Chondrocyte (in vitro differentiated cells): ENCODE measurements at regions not wholly inside any gene's neighbourhood (a gene's known extent, or its start where the extent isn't known, plus 50 kb on each side); places are given as distances from the start of the nearest gene placed in this dataset.
A peak's percentile ranks its signal among the peaks of the same experiment; 100 is the strongest.
"Not testable (repeated sequence)": the region's sequence is repeated elsewhere in the genome, so short reads cannot be mapped to it uniquely, and the experiment has no call there.

ENCODE experiments used
- DNase-seq: peaks from one replicate; pipeline ENCODE4 v3.0.0; 2021; ENCODE audit warnings: mixed read lengths, low spot score
- H3K27ac Mint-ChIP-seq: one replicate; pipeline ENCODE4 v1.8.0; 2021; ENCODE audit warnings: mild to moderate bottlenecking, moderate library complexity, mixed read lengths; ENCODE audit not compliant: unreplicated experiment
- H3K27me3 Mint-ChIP-seq: 2 replicates; pipeline ENCODE4 v1.8.0; 2021; ENCODE audit warnings: low read depth, mixed read lengths
- H3K36me3 Mint-ChIP-seq: 2 replicates; pipeline ENCODE4 v1.8.0; 2021; ENCODE audit warnings: low read depth, mixed read lengths
- H3K4me1 Mint-ChIP-seq: 2 replicates; pipeline ENCODE4 v1.8.0; 2021; ENCODE audit warnings: low read depth, mild to moderate bottlenecking, mixed read lengths
- H3K4me3 Mint-ChIP-seq: one replicate; pipeline ENCODE4 v1.8.0; 2021; ENCODE audit warnings: mild to moderate bottlenecking, moderate library complexity, mixed read lengths; ENCODE audit not compliant: unreplicated experiment
- H3K9me3 Mint-ChIP-seq: 2 replicates; pipeline ENCODE4 v1.8.0; 2021; ENCODE audit warnings: low read depth, mixed read lengths
- CTCF ChIP-seq: fragments of 200-600 bp; sonication (generic); IDR thresholded peaks from 2 replicates; pipeline ENCODE4 v1.5.0; 2021; ENCODE audit warnings: antibody characterized with exemption, mild to moderate bottlenecking, moderate library complexity

- not testable (repeated sequence) for H3K9me3 Mint-ChIP-seq, DNase-seq, H3K4me3 Mint-ChIP-seq, H3K36me3 Mint-ChIP-seq, H3K27ac Mint-ChIP-seq, H3K4me1 Mint-ChIP-seq, H3K27me3 Mint-ChIP-seq
Measured at GRCh38 chr1:817658-818617, 105.8 kb upstream of the SAMD11 start.

DNA sequence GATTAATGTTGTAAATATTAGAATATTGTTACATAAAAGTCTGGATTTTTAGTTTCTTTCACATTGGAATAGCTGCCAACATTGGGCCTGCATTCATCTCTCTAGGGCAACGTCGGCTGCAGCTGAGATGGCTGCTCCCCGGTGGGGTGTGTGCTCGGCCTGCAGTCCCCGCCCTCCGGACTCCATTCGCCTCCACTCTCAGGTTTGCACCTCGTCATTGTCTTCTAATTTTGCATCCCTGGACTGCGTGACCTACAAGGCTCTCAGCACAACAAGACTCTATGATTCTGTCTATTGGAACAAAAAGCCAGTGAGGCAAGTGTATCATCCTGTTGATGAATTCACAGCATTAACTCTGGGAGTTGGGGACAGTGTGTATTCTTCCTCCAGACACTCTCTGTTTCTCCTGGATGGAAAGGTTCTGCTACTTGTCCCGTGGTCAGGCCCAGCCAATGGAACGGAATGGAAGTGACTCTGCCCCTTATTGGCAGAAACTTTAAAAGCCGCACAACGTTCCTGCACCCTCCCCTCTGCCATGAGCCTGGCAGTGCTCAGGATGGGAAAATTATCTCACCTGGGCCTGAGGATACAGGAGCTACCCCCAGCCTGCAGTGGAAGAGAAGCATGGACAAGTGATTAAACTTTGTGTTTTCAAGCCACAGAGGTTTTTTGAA, 105.0 kb upstream of the SAMD11 start:
- H3K36me3 Mint-ChIP-seq, result no peaks in the 10 kb centered on the region
- H3K27ac Mint-ChIP-seq, result no peak overlapping the region
- no peak for TF ChIP-seq CTCF
- H3K9me3 Mint-ChIP-seq, result no peaks in the 10 kb centered on the region
- H3K4me1 Mint-ChIP-seq, result no peaks in the 10 kb centered on the region
- H3K4me3 Mint-ChIP-seq, result no peak overlapping the region
- H3K27me3 Mint-ChIP-seq, result no peaks in the 10 kb centered on the region
- peak; percentile 62 for DNase-seq

GRCh38 chr1:820962-821361, 102.8 kb upstream of the SAMD11 start:
- Mint-ChIP-seq H3K4me3 (no peak overlapping the region), H3K27ac (no peak overlapping the region), H3K9me3 (no peaks in the 10 kb centered on the region), H3K27me3 (no peaks in the 10 kb centered on the region), H3K36me3 (no peaks in the 10 kb centered on the region), H3K4me1 (peaks cover 13% of the 10 kb centered on the region)
- peak; percentile 64 for DNase-seq
- no peak for TF ChIP-seq CTCF

DNA sequence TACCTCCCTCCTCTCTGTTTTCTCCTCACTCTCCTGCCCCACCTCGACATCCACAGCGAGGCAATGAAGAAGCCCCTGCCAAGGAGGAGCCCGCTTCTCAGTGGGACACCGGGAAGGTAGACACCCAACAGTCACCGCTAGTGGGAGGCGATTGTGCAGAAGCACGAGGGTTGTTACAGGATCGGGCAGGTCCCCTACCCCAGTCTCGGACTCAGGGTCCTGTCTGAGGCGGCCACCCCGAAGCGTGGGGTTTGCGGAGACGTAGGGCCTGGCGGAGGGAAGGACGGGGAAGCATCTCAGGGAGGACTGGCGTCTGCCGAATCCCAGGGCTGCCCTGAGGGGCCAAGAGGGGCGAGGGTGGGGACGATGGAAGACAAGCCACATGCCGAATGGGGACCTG, 96.9 kb upstream of the SAMD11 start:
- H3K27ac Mint-ChIP-seq, result peak overlapping the region; percentile 97
- not testable (repeated sequence) for H3K36me3 Mint-ChIP-seq, H3K9me3 Mint-ChIP-seq, H3K27me3 Mint-ChIP-seq, DNase-seq
- peak; percentile 3 for TF ChIP-seq CTCF
- peaks cover 29% of the 10 kb centered on the region for H3K4me1 Mint-ChIP-seq
- H3K4me3 Mint-ChIP-seq, result peak overlapping the region; percentile 98

- H3K36me3 Mint-ChIP-seq, H3K9me3 Mint-ChIP-seq, DNase-seq, H3K27me3 Mint-ChIP-seq: not testable (repeated sequence)
- H3K4me1 Mint-ChIP-seq, result peaks cover 29% of the 10 kb centered on the region
- H3K4me3 Mint-ChIP-seq, result peak overlapping the region; percentile 98
- H3K27ac Mint-ChIP-seq, result peak overlapping the region; percentile 97
Measured at GRCh38 chr1:827211-828063, 96.3 kb upstream of the SAMD11 start.

- not testable (repeated sequence) for H3K9me3 Mint-ChIP-seq, H3K27ac Mint-ChIP-seq, H3K27me3 Mint-ChIP-seq, H3K4me3 Mint-ChIP-seq, DNase-seq, H3K36me3 Mint-ChIP-seq
- H3K4me1 Mint-ChIP-seq, result peaks cover 29% of the 10 kb centered on the region
Measured at GRCh38 chr1:829324-829723, 94.4 kb upstream of the SAMD11 start.

GRCh38 chr1:829932-830331, 93.8 kb upstream of the SAMD11 start:
- not testable (repeated sequence) for H3K27me3 Mint-ChIP-seq

GRCh38 chr1:830750-831149, 93.0 kb upstream of the SAMD11 start:
- not testable (repeated sequence) for DNase-seq, H3K27ac Mint-ChIP-seq, H3K27me3 Mint-ChIP-seq, H3K9me3 Mint-ChIP-seq, H3K4me3 Mint-ChIP-seq, H3K36me3 Mint-ChIP-seq
- peaks cover 18% of the 10 kb centered on the region for H3K4me1 Mint-ChIP-seq

More at GRCh38 chr1:829932-830331, 93.8 kb upstream of the SAMD11 start:
- not testable (repeated sequence) for H3K4me3 Mint-ChIP-seq, DNase-seq, H3K9me3 Mint-ChIP-seq, H3K36me3 Mint-ChIP-seq, H3K27ac Mint-ChIP-seq
- H3K4me1 Mint-ChIP-seq, result peaks cover 25% of the 10 kb centered on the region
